ENCODE measurements at regions not wholly inside any gene's neighbourhood (a gene's known extent, or its start where the extent isn't known, plus 50 kb on each side); places are given as distances from the start of the nearest gene placed in this dataset.

- H3K36me3 Mint-ChIP-seq (ENCODE audit: low read depth) = no peaks in the 10 kb centered on the region
- H3K9me3 Mint-ChIP-seq = no peaks in the 10 kb centered on the region
- no peak overlapping the region for H3K27ac Mint-ChIP-seq
- no peaks in the 10 kb centered on the region for H3K27me3 Mint-ChIP-seq (ENCODE audit: low read depth)
- no peak for DNase-seq (ENCODE audit: low spot score)
- H3K4me1 Mint-ChIP-seq (ENCODE audit: low read depth) = no peaks in the 10 kb centered on the region
- H3K4me3 Mint-ChIP-seq = no peak overlapping the region
Observed at GRCh38 chr12:100675432-100675831, 101.9 kb downstream of the GAS2L3 start.

- peaks cover 10% of the 10 kb centered on the region for H3K9me3 Mint-ChIP-seq
- no peak for DNase-seq (ENCODE audit: low spot score)
- no peaks in the 10 kb centered on the region for H3K4me1 Mint-ChIP-seq (ENCODE audit: low read depth)
- H3K36me3 Mint-ChIP-seq (ENCODE audit: low read depth) = no peaks in the 10 kb centered on the region
- H3K4me3 Mint-ChIP-seq = no peak overlapping the region
- H3K27ac Mint-ChIP-seq = no peak overlapping the region
- H3K27me3 Mint-ChIP-seq (ENCODE audit: low read depth) = no peaks in the 10 kb centered on the region
Observed at GRCh38 chr12:100681074-100681473, 107.6 kb downstream of the GAS2L3 start.

- no peak overlapping the region for H3K27ac Mint-ChIP-seq
- H3K4me3 Mint-ChIP-seq = no peak overlapping the region
- no peaks in the 10 kb centered on the region for H3K27me3 Mint-ChIP-seq (ENCODE audit: low read depth)
- DNase-seq (ENCODE audit: low spot score) = no peak
- peaks cover 14% of the 10 kb centered on the region for H3K9me3 Mint-ChIP-seq
- H3K36me3 Mint-ChIP-seq (ENCODE audit: low read depth) = no peaks in the 10 kb centered on the region
- H3K4me1 Mint-ChIP-seq (ENCODE audit: low read depth) = no peaks in the 10 kb centered on the region
Observed at GRCh38 chr12:100682178-100682577, 108.7 kb downstream of the GAS2L3 start.

- Mint-ChIP-seq H3K27ac (no peak overlapping the region), H3K27me3 (ENCODE audit: low read depth) (no peaks in the 10 kb centered on the region), H3K36me3 (ENCODE audit: low read depth) (no peaks in the 10 kb centered on the region), H3K9me3 (peaks cover 14% of the 10 kb centered on the region), H3K4me3 (no peak overlapping the region), H3K4me1 (ENCODE audit: low read depth) (no peaks in the 10 kb centered on the region)
- DNase-seq (ENCODE audit: low spot score) = no peak
Observed at GRCh38 chr12:100687686-100688085, 106.9 kb upstream of the ANO4 start.

GRCh38 chr12:100688451-100688864 is 106.1 kb upstream of the ANO4 start:
- Mint-ChIP-seq H3K4me1 (ENCODE audit: low read depth) (no peaks in the 10 kb centered on the region), H3K4me3 (no peak overlapping the region), H3K9me3 (peaks cover 14% of the 10 kb centered on the region), H3K27me3 (ENCODE audit: low read depth) (no peaks in the 10 kb centered on the region), H3K36me3 (ENCODE audit: low read depth) (no peaks in the 10 kb centered on the region), H3K27ac (no peak overlapping the region)
- no peak for DNase-seq (ENCODE audit: low spot score)

- no peaks in the 10 kb centered on the region for H3K36me3 Mint-ChIP-seq (ENCODE audit: low read depth)
- H3K27me3 Mint-ChIP-seq (ENCODE audit: low read depth) = no peaks in the 10 kb centered on the region
- DNase-seq (ENCODE audit: low spot score) = no peak
- no peaks in the 10 kb centered on the region for H3K4me1 Mint-ChIP-seq (ENCODE audit: low read depth)
- H3K9me3 Mint-ChIP-seq = no peaks in the 10 kb centered on the region
- no peak overlapping the region for H3K4me3 Mint-ChIP-seq
- H3K27ac Mint-ChIP-seq = peak overlapping the region; percentile 24
Observed at GRCh38 chr12:100692502-100692901, 102.1 kb upstream of the ANO4 start.

- no peak overlapping the region for H3K4me3 Mint-ChIP-seq
- H3K27me3 Mint-ChIP-seq (ENCODE audit: low read depth) = peaks cover 5% of the 10 kb centered on the region
- no peaks in the 10 kb centered on the region for H3K4me1 Mint-ChIP-seq (ENCODE audit: low read depth)
- no peak for DNase-seq (ENCODE audit: low spot score)
- H3K27ac Mint-ChIP-seq = no peak overlapping the region
- no peaks in the 10 kb centered on the region for H3K9me3 Mint-ChIP-seq
- no peaks in the 10 kb centered on the region for H3K36me3 Mint-ChIP-seq (ENCODE audit: low read depth)
Observed at GRCh38 chr12:100698518-100698917, 96.1 kb upstream of the ANO4 start.

- Mint-ChIP-seq H3K4me1 (ENCODE audit: low read depth) (no peaks in the 10 kb centered on the region), H3K9me3 (no peaks in the 10 kb centered on the region), H3K27me3 (ENCODE audit: low read depth) (peaks cover 5% of the 10 kb centered on the region), H3K27ac (no peak overlapping the region), H3K36me3 (ENCODE audit: low read depth) (no peaks in the 10 kb centered on the region), H3K4me3 (no peak overlapping the region)
- no peak for DNase-seq (ENCODE audit: low spot score)
Observed at GRCh38 chr12:100699209-100699608, 95.4 kb upstream of the ANO4 start.

GRCh38 chr12:100703337-100703736 is 91.2 kb upstream of the ANO4 start:
- H3K36me3 Mint-ChIP-seq (ENCODE audit: low read depth) = no peaks in the 10 kb centered on the region
- no peak overlapping the region for H3K4me3 Mint-ChIP-seq
- H3K27ac Mint-ChIP-seq = no peak overlapping the region
- no peaks in the 10 kb centered on the region for H3K4me1 Mint-ChIP-seq (ENCODE audit: low read depth)
- H3K27me3 Mint-ChIP-seq (ENCODE audit: low read depth) = peaks cover 2% of the 10 kb centered on the region
- DNase-seq (ENCODE audit: low spot score) = no peak
- no peaks in the 10 kb centered on the region for H3K9me3 Mint-ChIP-seq

- no peaks in the 10 kb centered on the region for H3K36me3 Mint-ChIP-seq (ENCODE audit: low read depth)
- DNase-seq (ENCODE audit: low spot score) = no peak
- H3K9me3 Mint-ChIP-seq = no peaks in the 10 kb centered on the region
- no peak overlapping the region for H3K4me3 Mint-ChIP-seq
- no peaks in the 10 kb centered on the region for H3K4me1 Mint-ChIP-seq (ENCODE audit: low read depth)
- H3K27ac Mint-ChIP-seq = no peak overlapping the region
- H3K27me3 Mint-ChIP-seq (ENCODE audit: low read depth) = no peaks in the 10 kb centered on the region
Observed at GRCh38 chr12:100703868-100704267, 90.7 kb upstream of the ANO4 start.

GRCh38 chr12:100706033-100706432 is 88.5 kb upstream of the ANO4 start:
- no peak for DNase-seq (ENCODE audit: low spot score)
- Mint-ChIP-seq H3K4me3 (no peak overlapping the region), H3K4me1 (ENCODE audit: low read depth) (no peaks in the 10 kb centered on the region), H3K36me3 (ENCODE audit: low read depth) (no peaks in the 10 kb centered on the region), H3K27me3 (ENCODE audit: low read depth) (no peaks in the 10 kb centered on the region), H3K27ac (no peak overlapping the region), H3K9me3 (no peaks in the 10 kb centered on the region)

- DNase-seq (ENCODE audit: low spot score) = no peak
- Mint-ChIP-seq H3K27me3 (ENCODE audit: low read depth) (no peaks in the 10 kb centered on the region), H3K36me3 (ENCODE audit: low read depth) (no peaks in the 10 kb centered on the region), H3K9me3 (no peaks in the 10 kb centered on the region), H3K4me3 (no peak overlapping the region), H3K4me1 (ENCODE audit: low read depth) (no peaks in the 10 kb centered on the region), H3K27ac (no peak overlapping the region)
Observed at GRCh38 chr12:100708591-100708990, 86.0 kb upstream of the ANO4 start.

- Mint-ChIP-seq H3K9me3 (no peaks in the 10 kb centered on the region), H3K27me3 (ENCODE audit: low read depth) (peaks cover 57% of the 10 kb centered on the region), H3K4me3 (no peak overlapping the region), H3K27ac (no peak overlapping the region), H3K36me3 (ENCODE audit: low read depth) (no peaks in the 10 kb centered on the region), H3K4me1 (ENCODE audit: low read depth) (peaks cover 3% of the 10 kb centered on the region)
- no peak for DNase-seq (ENCODE audit: low spot score)
Observed at GRCh38 chr12:100715976-100716944, 78.3 kb upstream of the ANO4 start.

- Mint-ChIP-seq H3K9me3 (no peaks in the 10 kb centered on the region), H3K4me1 (ENCODE audit: low read depth) (peaks cover 3% of the 10 kb centered on the region), H3K4me3 (no peak overlapping the region), H3K36me3 (ENCODE audit: low read depth) (no peaks in the 10 kb centered on the region), H3K27ac (no peak overlapping the region), H3K27me3 (ENCODE audit: low read depth) (peaks cover 57% of the 10 kb centered on the region)
- no peak for DNase-seq (ENCODE audit: low spot score)
Observed at GRCh38 chr12:100716945-100717732, 77.4 kb upstream of the ANO4 start.
